ENCODE measurements at regions not wholly inside any gene's neighbourhood (a gene's known extent, or its start where the extent isn't known, plus 50 kb on each side); places are given as distances from the start of the nearest gene placed in this dataset.
"Not testable (repeated sequence)": the region's sequence is repeated elsewhere in the genome, so short reads cannot be mapped to it uniquely, and the experiment has no call there.

- H3K4me3 Mint-ChIP-seq = no peak overlapping the region
- H3K36me3 Mint-ChIP-seq (ENCODE audit: low read depth) = no peaks in the 10 kb centered on the region
- ATAC-seq = no peak
- H3K4me1 Mint-ChIP-seq = no peaks in the 10 kb centered on the region
- no peaks in the 10 kb centered on the region for H3K27me3 Mint-ChIP-seq
- DNase-seq = no peak
- H3K9me3 ChIP-seq (ENCODE audit: control insufficient read depth, low read length, poor library complexity, severe bottlenecking) = no peaks in the 10 kb centered on the region
- no peak overlapping the region for H3K27ac Mint-ChIP-seq
These were observed 269.6 kb upstream of the CWC22 start for GRCh38 chr2:180276733-180277132.

- H3K36me3 Mint-ChIP-seq (ENCODE audit: low read depth) = no peaks in the 10 kb centered on the region
These were observed 260.9 kb upstream of the CWC22 start for GRCh38 chr2:180268006-180268405.

GRCh38 chr2:180261976-180262375 is 254.9 kb upstream of the CWC22 start:
- Mint-ChIP-seq H3K27ac (no peak overlapping the region), H3K4me1 (no peaks in the 10 kb centered on the region), H3K27me3 (no peaks in the 10 kb centered on the region), H3K36me3 (ENCODE audit: low read depth) (no peaks in the 10 kb centered on the region), H3K4me3 (no peak overlapping the region)
- no peak for DNase-seq
- no peak for ATAC-seq
- H3K9me3 ChIP-seq (ENCODE audit: control insufficient read depth, low read length, poor library complexity, severe bottlenecking) = no peaks in the 10 kb centered on the region

More at GRCh38 chr2:180268006-180268405, 260.9 kb upstream of the CWC22 start:
- Mint-ChIP-seq H3K27ac (no peak overlapping the region), H3K4me3 (no peak overlapping the region), H3K27me3 (no peaks in the 10 kb centered on the region), H3K4me1 (no peaks in the 10 kb centered on the region)
- no peak for DNase-seq
- ATAC-seq = no peak
- no peaks in the 10 kb centered on the region for H3K9me3 ChIP-seq (ENCODE audit: control insufficient read depth, low read length, poor library complexity, severe bottlenecking)

GRCh38 chr2:180258579-180258978 is 251.5 kb upstream of the CWC22 start:
- Mint-ChIP-seq H3K27ac (no peak overlapping the region), H3K4me1 (no peaks in the 10 kb centered on the region), H3K27me3 (no peaks in the 10 kb centered on the region)

GRCh38 chr2:180258041-180258537 is 251.0 kb upstream of the CWC22 start:
- Mint-ChIP-seq H3K4me1 (no peaks in the 10 kb centered on the region), H3K27ac (no peak overlapping the region), H3K36me3 (ENCODE audit: low read depth) (no peaks in the 10 kb centered on the region), H3K27me3 (no peaks in the 10 kb centered on the region), H3K4me3 (no peak overlapping the region)
- no peak for DNase-seq
- ATAC-seq = no peak
- no peaks in the 10 kb centered on the region for H3K9me3 ChIP-seq (ENCODE audit: control insufficient read depth, low read length, poor library complexity, severe bottlenecking)

More at GRCh38 chr2:180258579-180258978, 251.5 kb upstream of the CWC22 start:
- ATAC-seq (no peak), DNase-seq (no peak)
- no peak overlapping the region for H3K4me3 Mint-ChIP-seq
- H3K9me3 ChIP-seq (ENCODE audit: control insufficient read depth, low read length, poor library complexity, severe bottlenecking) = no peaks in the 10 kb centered on the region
- H3K36me3 Mint-ChIP-seq (ENCODE audit: low read depth) = no peaks in the 10 kb centered on the region

- no peak for ATAC-seq
- no peak overlapping the region for H3K27ac Mint-ChIP-seq
These were observed 250.2 kb upstream of the CWC22 start for GRCh38 chr2:180257247-180257646.

GRCh38 chr2:180255981-180256380 is 248.9 kb upstream of the CWC22 start:
- H3K9me3 ChIP-seq (ENCODE audit: control insufficient read depth, low read length, poor library complexity, severe bottlenecking) = no peaks in the 10 kb centered on the region
- Mint-ChIP-seq H3K4me1 (no peaks in the 10 kb centered on the region), H3K27me3 (no peaks in the 10 kb centered on the region), H3K4me3 (no peak overlapping the region), H3K36me3 (ENCODE audit: low read depth) (no peaks in the 10 kb centered on the region), H3K27ac (no peak overlapping the region)
- ATAC-seq (no peak), DNase-seq (no peak)

More at GRCh38 chr2:180257247-180257646, 250.2 kb upstream of the CWC22 start:
- no peaks in the 10 kb centered on the region for H3K4me1 Mint-ChIP-seq
- no peaks in the 10 kb centered on the region for H3K9me3 ChIP-seq (ENCODE audit: control insufficient read depth, low read length, poor library complexity, severe bottlenecking)
- H3K4me3 Mint-ChIP-seq = no peak overlapping the region
- no peak for DNase-seq
- H3K27me3 Mint-ChIP-seq = no peaks in the 10 kb centered on the region
- H3K36me3 Mint-ChIP-seq (ENCODE audit: low read depth) = no peaks in the 10 kb centered on the region

- ATAC-seq (no peak), DNase-seq (no peak)
- H3K27me3 Mint-ChIP-seq = no peaks in the 10 kb centered on the region
These were observed 247.8 kb upstream of the CWC22 start for GRCh38 chr2:180254872-180255271.

GRCh38 chr2:180247658-180248057 is 240.6 kb upstream of the CWC22 start:
- Mint-ChIP-seq H3K27ac (no peak overlapping the region), H3K4me1 (no peaks in the 10 kb centered on the region), H3K27me3 (no peaks in the 10 kb centered on the region), H3K36me3 (ENCODE audit: low read depth) (no peaks in the 10 kb centered on the region), H3K4me3 (no peak overlapping the region)
- no peak for DNase-seq
- no peaks in the 10 kb centered on the region for H3K9me3 ChIP-seq (ENCODE audit: control insufficient read depth, low read length, poor library complexity, severe bottlenecking)
- no peak for ATAC-seq

More at GRCh38 chr2:180254872-180255271, 247.8 kb upstream of the CWC22 start:
- no peaks in the 10 kb centered on the region for H3K36me3 Mint-ChIP-seq (ENCODE audit: low read depth)
- H3K9me3 ChIP-seq (ENCODE audit: control insufficient read depth, low read length, poor library complexity, severe bottlenecking) = no peaks in the 10 kb centered on the region
- no peak overlapping the region for H3K27ac Mint-ChIP-seq
- no peak overlapping the region for H3K4me3 Mint-ChIP-seq
- H3K4me1 Mint-ChIP-seq = no peaks in the 10 kb centered on the region

- Mint-ChIP-seq H3K27me3 (no peaks in the 10 kb centered on the region), H3K4me1 (no peaks in the 10 kb centered on the region), H3K36me3 (ENCODE audit: low read depth) (no peaks in the 10 kb centered on the region), H3K27ac (no peak overlapping the region), H3K4me3 (no peak overlapping the region)
- ATAC-seq (no peak), DNase-seq (no peak)
- H3K9me3 ChIP-seq (ENCODE audit: control insufficient read depth, low read length, poor library complexity, severe bottlenecking) = no peaks in the 10 kb centered on the region
These were observed 239.2 kb upstream of the CWC22 start for GRCh38 chr2:180246268-180246667.

GRCh38 chr2:180240774-180241173 is 233.7 kb upstream of the CWC22 start:
- ATAC-seq (no peak), DNase-seq (no peak)
- H3K9me3 ChIP-seq (ENCODE audit: control insufficient read depth, low read length, poor library complexity, severe bottlenecking) = no peaks in the 10 kb centered on the region
- Mint-ChIP-seq H3K36me3 (ENCODE audit: low read depth) (no peaks in the 10 kb centered on the region), H3K27me3 (no peaks in the 10 kb centered on the region), H3K4me3 (no peak overlapping the region), H3K27ac (no peak overlapping the region), H3K4me1 (no peaks in the 10 kb centered on the region)

GRCh38 chr2:180238729-180239128 is 231.6 kb upstream of the CWC22 start:
- Mint-ChIP-seq H3K4me1 (no peaks in the 10 kb centered on the region), H3K27me3 (no peaks in the 10 kb centered on the region), H3K4me3 (no peak overlapping the region), H3K36me3 (ENCODE audit: low read depth) (no peaks in the 10 kb centered on the region), H3K27ac (no peak overlapping the region)
- DNase-seq (no peak), ATAC-seq (no peak)
- H3K9me3 ChIP-seq (ENCODE audit: control insufficient read depth, low read length, poor library complexity, severe bottlenecking) = no peaks in the 10 kb centered on the region

GRCh38 chr2:180236061-180236460 is 229.0 kb upstream of the CWC22 start:
- H3K36me3 Mint-ChIP-seq (ENCODE audit: low read depth); ATAC-seq: not testable (repeated sequence)

GRCh38 chr2:180235506-180235905 is 228.4 kb upstream of the CWC22 start:
- not testable (repeated sequence) for H3K36me3 Mint-ChIP-seq (ENCODE audit: low read depth); H3K27ac Mint-ChIP-seq; DNase-seq; H3K27me3 Mint-ChIP-seq; H3K9me3 ChIP-seq (ENCODE audit: control insufficient read depth, low read length, poor library complexity, severe bottlenecking); ATAC-seq; H3K4me1 Mint-ChIP-seq; H3K4me3 Mint-ChIP-seq

More at GRCh38 chr2:180236061-180236460, 229.0 kb upstream of the CWC22 start:
- H3K4me3 Mint-ChIP-seq; H3K9me3 ChIP-seq (ENCODE audit: control insufficient read depth, low read length, poor library complexity, severe bottlenecking); H3K27ac Mint-ChIP-seq; H3K27me3 Mint-ChIP-seq; H3K4me1 Mint-ChIP-seq; DNase-seq: not testable (repeated sequence)

Data from T-helper 17 cell (primary cell).